ENCODE measurements at regions not wholly inside any gene's neighbourhood (a gene's known extent, or its start where the extent isn't known, plus 50 kb on each side); places are given as distances from the start of the nearest gene placed in this dataset.

DNA sequence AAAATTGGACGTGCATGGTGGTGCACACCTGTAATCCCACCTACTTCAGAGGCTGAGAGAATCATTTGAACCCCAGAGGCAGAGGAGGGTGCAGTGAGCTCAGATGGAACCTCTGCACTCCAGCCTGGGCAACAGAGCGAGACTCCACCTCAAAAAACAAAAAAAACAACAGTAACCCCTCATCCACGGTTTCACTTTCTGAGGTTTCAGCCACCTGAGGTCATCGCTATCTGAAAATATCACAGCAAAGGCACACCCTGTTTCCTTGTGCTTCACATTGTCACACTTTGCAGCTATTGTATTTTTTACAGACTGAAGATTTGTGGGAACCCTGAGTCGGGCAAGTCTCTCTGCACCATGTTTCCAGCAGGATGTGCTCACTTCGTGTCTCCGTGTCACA is 54.1 kb upstream of the FOXQ1 start:
- DNase-seq: no peak

DNA sequence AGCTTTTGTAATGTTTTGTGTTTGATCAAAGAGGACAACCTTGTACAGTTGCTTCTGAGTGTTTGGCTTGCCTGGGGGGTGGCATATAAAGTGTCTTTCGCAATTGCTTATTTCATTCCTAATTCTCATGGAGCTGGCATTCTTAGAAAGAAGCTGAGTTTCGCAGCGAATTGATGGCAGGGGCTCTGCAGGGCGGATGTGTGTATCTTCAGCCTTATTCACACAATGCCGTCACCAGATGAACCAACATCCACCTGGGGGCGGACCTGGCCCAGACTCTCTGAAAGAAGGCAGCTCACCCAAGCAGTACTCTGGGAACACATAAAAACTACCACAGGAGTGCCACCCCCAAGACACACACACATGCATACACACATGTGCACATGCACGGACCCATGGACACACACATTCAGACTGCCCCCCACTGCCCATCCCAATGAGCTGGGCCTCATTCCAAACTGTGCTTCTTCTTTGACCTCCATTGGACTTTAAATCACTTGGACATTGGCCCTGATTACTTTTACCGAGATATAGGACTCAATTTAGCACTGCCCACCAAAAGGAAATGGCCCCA is 55.4 kb upstream of the FOXQ1 start:
- no peak for DNase-seq

DNA sequence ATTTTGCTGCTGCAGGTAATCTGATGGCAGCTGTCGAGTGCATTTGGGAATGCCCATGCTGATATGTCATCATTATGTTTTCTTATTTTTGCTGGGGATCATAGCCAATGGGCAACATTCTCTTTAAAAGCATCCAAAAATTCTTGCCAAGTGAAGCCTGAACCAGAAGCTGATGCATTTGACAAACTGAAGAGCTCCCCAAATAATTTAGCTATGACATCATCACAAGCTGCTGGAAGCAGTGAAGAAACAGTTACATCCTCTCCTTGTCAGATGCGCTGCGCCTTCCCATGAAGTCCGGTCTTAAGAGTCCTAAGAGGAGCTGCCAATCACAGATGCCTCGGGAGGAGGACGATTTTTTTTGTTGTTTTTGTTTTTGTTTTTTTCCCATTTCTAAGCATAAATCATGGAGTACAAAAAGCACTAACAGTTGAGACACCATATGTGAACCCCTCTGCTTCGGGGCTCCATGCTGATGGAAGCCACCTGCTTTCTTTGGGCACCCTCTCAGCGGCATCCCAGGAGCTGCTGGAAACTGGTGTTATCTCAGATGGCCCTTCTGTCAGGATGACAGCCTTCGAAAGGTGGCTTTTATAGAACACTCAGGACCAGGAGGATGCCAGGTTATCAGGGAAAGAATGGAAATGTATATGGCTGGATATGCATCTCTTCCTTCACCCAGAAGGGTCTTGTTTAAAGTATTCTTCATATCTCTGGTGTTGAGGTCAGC is 56.1 kb upstream of the FOXQ1 start:
- no peak for DNase-seq

DNA sequence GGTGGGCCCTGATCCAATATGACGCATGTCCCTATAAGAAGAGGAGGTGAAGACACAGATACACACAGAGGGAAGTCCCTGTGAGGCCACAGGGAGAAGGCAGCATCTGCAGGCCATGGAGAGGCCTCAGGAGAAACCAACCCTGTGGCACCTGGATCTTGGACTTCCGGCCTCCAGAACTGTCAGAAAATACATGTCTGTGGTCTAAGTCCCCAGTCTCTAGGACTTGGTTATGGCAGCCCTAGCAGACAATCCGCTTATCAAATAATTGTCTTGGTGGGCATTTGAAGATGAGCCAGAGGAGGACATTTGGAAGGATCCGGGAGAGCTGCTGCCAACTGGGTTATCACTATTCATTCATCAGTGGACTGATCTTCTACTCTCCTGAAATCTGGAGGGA is 57.6 kb upstream of the FOXQ1 start:
- no peak for DNase-seq

DNA sequence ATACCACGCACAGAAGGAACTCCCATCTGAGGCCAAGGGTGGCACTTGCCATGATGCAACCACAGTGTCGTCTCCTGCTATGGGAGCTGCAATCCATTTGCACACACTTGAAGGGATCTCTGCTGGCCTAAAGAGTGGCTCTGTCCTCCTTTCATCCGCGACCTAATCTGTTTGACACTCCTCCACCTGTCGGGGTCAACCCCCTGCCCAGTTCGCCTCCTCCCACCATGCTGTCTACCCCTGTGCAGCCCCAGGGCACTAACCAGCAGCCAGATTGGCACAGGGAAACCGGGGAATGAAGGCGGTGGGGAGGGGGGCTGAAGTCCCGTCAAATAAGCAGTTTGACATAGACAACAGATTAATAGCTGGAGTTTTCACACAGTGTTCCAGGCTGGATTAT is 58.1 kb upstream of the FOXQ1 start:
- no peak for DNase-seq

DNA sequence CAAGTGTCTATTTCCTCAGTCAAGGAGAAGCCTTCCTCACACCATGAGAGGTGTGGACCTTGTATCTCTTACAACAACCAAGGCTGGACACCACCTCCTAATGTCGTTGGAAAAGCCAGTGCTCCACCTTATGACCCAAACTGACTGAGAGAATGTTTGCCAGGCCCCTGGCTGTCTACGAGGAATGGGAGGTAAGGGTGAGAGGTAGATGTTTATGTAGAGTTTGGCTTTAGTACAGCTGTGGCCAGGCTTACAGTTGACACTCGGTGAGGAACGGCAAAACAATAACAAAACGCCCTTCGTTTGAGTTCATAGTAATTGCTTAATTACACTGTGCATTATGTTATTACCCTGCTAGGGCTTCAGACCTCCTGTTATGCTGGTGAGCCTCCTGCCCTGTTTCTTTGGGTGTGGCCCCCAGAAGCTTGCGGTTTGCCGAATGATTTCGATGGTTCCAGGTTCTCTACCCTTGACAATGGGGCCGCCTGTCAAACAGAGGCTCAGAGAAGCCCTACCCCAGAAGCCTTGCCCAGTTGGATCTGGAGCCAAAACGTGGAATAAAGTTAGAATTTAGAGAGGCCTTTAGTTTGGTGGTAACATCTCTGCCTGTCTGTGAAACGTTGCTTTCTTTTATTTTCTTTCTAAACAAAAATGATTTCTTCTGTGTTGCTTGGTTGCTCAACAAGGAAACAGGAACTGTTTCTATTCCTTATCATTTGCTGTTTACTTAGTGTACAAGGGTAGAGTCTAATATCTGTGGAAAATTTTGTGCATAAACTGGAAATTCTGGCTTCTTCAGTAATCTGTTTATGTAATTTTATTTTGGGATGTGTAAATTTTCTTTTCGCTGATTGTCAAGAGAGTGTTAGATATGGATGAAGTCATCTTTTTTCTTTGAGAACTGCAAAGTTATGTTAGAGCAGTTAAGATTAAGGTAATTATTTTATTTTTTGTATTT is 60.4 kb upstream of the FOXQ1 start:
- DNase-seq: no peak

DNA sequence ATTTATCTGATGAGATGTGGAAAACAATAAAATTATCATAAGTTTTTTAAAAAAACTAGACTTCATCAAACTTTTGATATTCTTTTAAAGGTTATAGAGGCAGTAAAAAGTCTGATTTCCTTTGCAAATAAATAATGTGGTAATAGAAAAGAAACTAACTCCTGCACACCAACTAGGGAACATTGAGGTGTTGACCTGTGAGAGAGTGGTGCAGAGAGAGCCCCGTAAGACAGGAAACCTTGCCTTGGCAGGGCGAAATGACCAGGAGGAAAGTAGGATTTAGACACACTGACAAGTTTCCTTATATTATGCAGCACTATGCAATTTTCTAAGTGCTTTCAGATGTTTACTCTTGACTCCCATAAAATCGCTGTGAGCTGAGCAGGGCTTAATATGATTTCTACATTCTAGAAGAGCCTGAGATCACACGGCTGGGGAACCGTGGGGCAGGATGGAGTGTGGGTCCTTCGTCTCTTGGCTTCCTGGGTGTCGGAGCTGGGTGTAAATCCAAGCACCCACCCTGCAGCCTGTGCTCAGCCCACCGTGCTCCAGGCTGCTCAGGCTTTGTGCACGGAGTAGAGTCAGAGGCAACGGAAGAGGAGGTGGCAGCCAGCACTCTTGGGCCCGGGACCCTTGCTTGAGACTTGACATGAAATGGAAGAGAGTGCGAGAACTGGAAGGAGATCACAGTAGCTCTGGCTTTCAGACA is 61.3 kb upstream of the FOXQ1 start:
- no peak for DNase-seq

DNA sequence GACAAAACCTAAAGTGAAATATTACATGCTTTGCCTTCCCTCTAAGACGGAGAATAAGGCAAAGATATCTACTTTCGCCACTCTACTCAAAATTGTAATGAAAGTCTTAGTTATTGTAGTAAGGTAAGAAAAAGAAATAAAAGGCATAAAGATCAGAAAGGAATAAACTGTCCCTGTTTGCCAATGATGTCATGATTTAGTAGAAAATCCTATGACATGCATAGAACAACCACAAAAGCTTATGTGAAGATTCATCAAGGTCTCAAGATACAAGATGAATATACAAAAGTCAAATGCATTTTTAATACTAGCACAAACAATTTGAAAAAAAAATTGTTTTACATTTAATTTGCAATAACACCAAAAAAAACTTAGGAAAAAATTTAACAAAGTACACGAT is 64.0 kb upstream of the FOXQ1 start:
- no peak for DNase-seq

DNA sequence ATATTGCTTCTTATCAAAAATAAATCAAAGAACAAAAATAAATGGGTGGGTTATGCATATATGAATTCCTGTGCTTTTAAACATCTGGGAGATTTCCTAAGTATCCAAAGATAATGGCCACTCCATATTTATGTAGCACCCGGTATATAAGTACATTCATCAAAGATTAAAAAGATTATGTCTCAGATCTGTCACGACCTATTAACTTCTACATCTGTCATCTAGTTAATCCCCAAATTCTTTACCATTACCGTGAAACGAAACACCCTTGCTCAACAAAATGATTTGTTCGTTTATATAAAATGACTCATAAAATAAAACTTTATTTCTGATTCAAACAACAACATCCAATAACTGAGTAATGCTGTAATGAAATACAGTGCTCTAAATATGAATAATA is 64.8 kb upstream of the FOXQ1 start:
- no peak for DNase-seq

DNA sequence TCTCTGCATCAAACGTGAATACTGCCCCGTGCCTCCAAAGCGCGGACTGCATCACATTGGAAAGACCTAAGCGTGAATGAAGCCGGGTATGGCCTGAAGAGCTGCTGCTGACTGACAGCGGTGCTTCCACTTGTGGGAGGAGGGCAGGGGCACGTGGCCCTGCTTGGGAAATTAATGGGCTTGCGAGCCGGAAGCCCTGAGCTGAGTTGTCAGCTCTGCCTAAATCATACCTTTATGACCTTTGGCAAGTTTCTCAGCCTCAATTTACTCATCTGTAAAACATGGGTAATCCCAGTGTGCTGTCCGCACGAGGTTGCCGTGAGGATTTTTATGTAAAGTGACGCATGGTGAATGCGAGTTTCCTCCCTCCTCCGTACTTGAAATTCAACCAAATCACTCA is 67.0 kb upstream of the FOXQ1 start:
- no peak for DNase-seq

DNA sequence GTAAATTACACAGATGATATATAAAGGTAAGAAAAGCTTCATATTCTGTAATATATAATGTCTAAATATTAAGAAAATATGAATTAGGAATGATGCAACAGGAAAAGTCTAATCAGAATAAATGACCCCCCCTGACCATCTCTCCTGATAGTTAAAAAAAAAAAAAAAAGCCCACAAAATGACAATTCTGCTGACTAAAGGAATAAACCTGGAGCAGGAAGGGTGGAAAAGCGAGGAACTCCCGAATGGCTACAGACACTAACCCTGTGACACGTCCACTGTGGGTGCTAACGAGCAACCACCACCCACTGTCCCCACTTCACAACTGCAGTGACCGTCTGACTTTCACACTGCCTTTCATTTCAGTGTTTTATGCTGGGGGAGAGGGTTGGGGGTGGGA is 67.6 kb upstream of the FOXQ1 start:
- DNase-seq: no peak

DNA sequence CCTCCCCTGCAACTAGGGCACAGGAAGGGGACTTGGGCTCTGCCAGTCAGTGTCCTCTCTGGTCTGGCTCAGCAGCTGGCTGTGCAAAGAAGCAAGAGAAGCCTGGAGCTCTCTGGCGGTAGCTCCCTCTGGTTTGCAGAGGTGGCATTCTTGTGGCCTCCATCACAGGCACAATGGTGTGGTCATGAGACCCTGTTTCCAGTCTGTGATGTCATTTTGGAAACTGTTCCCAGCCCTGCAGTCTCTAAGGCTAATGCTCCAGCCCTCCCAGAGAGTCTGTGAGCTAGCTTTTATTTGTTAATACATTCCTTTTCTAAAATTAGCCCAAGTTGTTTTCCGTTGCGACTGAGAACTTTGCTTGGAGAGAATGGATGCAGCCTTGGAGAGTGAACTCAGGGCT is 69.5 kb upstream of the FOXQ1 start:
- DNase-seq: no peak

DNA sequence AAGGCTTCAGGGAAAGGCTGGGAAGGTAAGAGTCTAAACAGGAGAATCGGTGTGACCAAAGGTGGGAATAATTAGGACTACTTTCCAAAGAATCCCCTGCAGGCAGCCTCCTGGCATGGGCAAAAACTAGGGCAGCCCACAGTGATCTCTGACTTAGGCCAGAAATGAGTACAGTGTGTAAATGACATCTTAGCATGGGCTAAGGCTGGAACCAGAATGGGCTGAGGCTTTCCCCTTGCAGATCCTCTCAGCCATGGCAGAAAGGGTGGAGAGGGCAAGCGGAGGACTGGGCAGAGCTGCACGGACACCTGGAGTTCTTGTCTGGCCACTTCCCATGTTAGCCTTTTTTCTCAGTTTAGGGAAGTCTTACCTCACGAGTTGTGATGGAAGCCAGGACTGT is 69.9 kb upstream of the FOXQ1 start:
- no peak for DNase-seq

DNA sequence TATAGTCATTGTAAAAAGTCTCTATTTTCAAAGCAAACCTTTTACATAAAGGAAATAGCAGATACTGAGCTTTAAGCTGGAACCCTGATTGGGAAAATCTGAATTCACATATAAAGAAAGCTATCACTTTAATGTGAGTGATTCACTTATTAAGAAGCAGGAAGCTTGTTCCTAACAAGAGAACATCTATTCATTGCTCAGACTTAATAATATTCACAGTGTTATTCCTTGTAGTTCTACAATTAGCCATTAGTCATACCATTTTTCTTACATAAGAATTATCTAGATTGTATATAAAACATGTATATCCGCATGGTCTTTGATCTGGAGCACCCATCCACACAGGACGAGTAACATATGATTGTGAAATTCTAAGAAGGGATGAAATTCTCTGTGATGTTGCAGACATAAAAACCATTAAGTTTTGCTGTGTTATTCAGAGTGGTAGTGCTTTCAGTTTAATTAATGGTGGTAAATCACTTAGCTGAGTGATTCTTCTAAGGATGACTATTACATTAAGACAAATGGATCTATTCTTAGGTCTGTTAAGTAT is 71.1 kb upstream of the FOXQ1 start:
- DNase-seq: no peak

DNA sequence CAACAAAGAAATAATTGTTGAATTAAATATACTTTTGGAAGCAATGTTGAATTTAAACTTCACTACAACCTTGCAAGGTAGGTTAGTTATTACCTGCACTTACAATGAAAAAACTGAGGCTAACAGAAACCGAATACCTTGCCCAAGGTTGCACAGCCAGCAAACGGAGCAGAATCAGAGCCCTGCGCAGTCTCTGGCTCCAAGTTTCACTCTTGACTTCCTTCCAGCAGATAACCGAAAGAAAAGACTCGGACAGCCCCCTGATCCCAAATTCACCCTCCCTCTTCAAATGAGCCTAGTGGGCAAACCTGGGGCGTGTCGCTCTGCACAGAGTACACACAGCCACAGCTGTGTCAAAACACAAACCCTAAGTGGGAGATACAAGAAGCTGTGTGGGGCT is 72.1 kb upstream of the FOXQ1 start:
- DNase-seq: no peak

DNA sequence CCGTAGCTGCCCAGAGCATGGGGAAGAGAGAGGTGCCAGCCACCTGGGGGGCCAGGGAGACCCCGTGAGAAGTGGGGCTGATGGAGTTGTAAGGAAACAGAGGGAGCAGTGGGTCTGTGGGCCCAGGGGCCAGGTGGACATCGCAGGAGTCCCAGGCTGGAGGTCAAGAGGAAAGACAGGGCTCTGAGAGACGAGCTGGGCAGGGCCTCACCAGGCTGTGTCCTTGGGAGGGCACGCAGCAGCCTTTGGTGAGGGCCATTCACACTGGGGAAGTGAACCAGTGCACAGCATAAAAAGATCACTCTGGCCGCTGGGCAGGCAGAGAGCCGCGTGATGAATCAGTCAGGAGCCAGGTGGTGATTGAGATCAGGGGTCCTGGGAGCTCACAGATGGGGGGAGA is 73.9 kb upstream of the FOXQ1 start:
- no peak for DNase-seq

DNA sequence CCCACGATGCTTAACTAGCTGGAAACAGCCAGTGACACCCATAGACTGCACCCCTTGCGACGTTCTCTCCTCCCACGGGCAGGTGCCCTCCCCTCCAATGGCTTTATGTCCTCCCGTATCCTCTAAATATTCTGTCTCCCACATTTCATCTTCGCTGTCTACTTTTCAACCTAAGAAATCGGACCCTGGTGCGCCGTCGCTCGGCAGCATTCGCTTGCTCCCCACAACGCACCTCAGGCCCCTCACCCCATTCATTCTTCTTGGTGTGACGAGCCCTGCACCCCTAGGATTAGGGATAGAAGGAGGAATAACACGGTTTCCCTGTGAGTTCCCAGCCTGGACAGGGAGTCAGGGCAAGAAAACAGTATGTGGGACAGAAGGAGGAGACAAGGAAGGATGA is 74.3 kb upstream of the FOXQ1 start:
- no peak for DNase-seq

DNA sequence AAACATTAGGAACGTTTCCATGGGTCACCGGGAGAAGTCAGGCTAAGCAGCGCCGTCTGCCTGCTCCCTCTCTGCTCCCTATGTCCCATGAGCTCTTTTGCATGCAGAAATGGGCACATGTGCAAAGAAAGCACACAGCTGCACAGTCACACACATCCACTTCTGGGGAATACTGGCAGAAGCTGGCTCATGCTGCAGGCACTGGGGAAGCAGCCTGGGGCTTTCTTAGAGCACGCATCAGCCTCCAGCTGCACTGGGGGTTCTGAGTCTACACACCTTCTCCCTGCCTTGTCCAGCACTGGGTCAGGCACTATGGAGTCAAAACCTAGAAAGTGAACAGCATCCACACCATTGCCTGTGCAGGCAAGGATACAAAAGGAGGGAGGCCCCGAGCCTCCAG is 76.1 kb upstream of the FOXQ1 start:
- DNase-seq: no peak

DNA sequence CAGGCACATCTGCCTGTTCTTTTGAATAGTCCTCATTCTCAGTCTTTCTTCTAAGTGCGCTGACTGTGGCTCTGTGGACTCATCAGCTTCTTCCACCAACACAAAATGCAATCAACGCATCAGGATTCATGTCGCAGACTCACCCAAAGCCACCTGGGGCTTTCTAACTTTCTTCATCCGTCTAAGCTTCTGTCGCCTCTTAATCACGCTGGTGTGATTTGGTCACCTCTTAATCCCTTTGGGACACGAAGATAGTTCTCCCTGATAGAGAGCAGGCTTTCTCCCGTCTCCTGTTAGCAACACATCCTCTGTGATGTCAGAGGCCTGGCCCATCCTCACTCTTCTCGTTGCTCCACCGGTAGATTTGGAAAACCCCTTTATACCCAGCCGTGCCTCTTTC is 78.0 kb upstream of the FOXQ1 start:
- no peak for DNase-seq

DNA sequence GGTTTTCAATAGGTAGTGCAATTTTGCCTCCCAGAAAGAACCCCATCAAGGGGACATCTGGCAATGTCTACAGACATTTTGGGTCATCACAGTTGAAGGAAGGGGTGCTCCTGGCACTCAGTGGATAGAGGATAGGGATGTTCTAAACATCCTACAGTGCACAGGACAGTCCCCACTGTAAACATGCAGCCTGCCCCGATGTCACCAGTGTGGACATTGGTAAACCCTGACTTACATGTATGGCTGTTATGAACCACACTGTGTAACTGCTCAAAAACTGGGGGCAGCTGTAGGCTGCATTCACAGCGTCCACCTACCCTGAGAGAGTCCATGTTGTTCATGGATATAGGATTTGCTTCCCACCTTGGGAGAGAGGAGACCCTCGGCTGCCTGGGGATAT is 79.3 kb upstream of the FOXQ1 start:
- no peak for DNase-seq

DNA sequence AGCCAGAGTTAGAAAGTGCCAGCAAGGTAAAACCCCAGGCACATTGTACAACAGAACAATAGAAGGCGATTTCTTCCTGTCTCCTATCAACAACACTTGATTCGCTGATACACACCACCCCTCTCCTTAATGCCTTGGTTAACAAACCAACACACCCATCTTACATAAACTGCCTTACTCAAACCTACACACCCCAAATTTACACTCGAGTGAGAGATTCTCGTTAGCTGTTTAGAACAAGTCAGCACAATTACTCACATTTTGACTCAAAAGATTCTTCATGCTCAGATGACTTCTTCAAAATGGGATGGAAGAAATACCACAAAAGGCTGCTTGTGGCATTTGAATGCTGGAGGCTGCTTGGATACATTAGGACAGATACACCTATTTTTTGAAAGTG is 80.0 kb upstream of the FOXQ1 start:
- no peak for DNase-seq

DNA sequence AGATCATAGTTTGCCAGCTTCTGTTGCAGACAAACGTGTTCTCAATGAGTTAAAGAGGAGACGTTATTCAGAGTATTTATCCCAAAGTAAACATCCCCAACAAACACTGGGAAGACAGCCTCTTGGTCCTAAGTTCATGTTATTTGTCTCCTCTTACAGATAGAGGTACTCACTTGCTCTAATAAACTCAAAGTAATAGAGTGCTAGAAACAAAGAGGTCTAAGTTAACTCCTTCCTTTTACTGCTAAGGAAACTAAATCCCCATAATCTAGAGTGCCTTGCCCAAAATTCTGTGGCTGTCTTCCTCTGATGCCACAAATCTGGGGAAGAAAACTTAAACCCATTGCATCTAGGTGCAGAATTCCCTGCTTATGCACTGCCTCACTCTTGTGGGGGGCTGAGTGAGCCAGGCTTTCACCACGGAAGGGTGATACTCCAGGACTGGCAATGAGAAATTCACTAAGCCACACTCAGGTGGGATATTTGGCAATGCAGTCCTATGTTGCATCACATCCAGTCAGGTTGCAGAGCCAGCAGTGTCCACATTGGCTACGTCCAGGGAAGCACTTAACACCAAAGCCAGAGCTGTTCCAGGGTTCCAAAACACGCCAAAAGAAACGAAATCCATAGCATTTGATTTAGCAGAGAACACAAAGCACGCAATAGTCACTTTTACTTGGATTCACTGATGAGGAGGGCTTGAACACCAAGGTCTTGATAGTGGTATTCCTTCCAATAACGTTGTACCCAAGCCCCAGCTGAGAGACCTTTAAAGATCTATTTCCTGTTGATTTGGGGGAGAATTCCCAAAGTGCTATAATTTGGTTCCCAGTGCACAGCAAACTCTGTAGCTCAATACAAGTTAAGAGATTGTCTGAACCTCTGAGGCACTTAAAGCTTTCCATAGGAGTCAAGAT is 81.0 kb upstream of the FOXQ1 start:
- DNase-seq: no peak

Data from SIG-M5 (cell line).